SJCRH30 (cell line): ENCODE measurements at regions not wholly inside any gene's neighbourhood (a gene's known extent, or its start where the extent isn't known, plus 50 kb on each side); places are given as distances from the start of the nearest gene placed in this dataset.

ENCODE experiments used
- DNase-seq, 2 experiments: peaks; one replicate each; pipeline ENCODE4 v3.0.0-alpha.2; 2015 to 2020
- H3K27ac ChIP-seq: fragments of 250-450 bp; sonication (Bioruptor Pico); 2 replicates; pipeline ENCODE4 v1.5.1; 2020; ENCODE audit warnings: mild to moderate bottlenecking, moderate library complexity
- H3K27me3 ChIP-seq: fragments of 250-450 bp; sonication (Bioruptor Pico); 2 replicates; pipeline ENCODE4 v1.5.1; 2020; ENCODE audit warnings: mild to moderate bottlenecking, moderate library complexity
- H3K36me3 ChIP-seq: fragments of 250-450 bp; sonication (Bioruptor Pico); 2 replicates; pipeline ENCODE4 v1.5.1; 2020; ENCODE audit warnings: mild to moderate bottlenecking, moderate library complexity
- H3K4me1 ChIP-seq: fragments of 250-450 bp; sonication (Bioruptor Pico); 2 replicates; pipeline ENCODE4 v1.5.1; 2020; ENCODE audit warnings: mild to moderate bottlenecking, moderate library complexity
- H3K4me3 ChIP-seq: fragments of 250-450 bp; sonication (Bioruptor Pico); 2 replicates; pipeline ENCODE4 v1.5.1; 2020; ENCODE audit warnings: mild to moderate bottlenecking, moderate library complexity
- H3K9me3 ChIP-seq: fragments of 250-450 bp; sonication (Bioruptor Pico); replicated peaks from 2 replicates; pipeline ENCODE4 v1.5.1; 2020; ENCODE audit warnings: mild to moderate bottlenecking, moderate library complexity

GRCh38 chr4:137069473-137069872 is 462.8 kb downstream of the PCDH18 start:
- Histone ChIP-seq H3K4me1 (no peaks in the 10 kb centered on the region), H3K9me3 (no peaks in the 10 kb centered on the region), H3K36me3 (no peaks in the 10 kb centered on the region), H3K27me3 (no peaks in the 10 kb centered on the region), H3K4me3 (no peak overlapping the region), H3K27ac (no peak overlapping the region)
- DNase-seq, result no peak

DNA sequence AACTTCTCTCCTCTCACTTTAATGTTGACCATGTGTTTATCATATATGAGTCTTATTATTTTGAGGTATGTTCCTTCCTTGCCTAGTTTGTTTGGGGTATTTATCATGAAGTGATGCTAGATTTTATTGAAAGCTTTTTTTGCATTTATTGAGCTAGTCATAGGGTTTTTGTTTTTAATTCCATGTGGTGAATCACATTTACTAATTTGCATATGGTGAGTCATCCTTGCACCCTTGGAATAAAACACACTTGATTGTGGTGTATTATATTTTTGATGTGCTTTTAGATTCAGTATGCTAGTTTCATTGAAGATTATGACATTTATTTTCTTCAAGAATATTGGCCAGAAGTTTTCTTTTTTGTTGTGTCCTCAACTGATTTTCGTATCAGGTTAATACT is 464.6 kb downstream of the PCDH18 start:
- no peak overlapping the region for H3K4me3 ChIP-seq
- H3K36me3 ChIP-seq, result no peaks in the 10 kb centered on the region
- no peak overlapping the region for H3K27ac ChIP-seq
- no peaks in the 10 kb centered on the region for H3K4me1 ChIP-seq
- H3K27me3 ChIP-seq, result no peaks in the 10 kb centered on the region
- no peak for DNase-seq
- H3K9me3 ChIP-seq, result no peaks in the 10 kb centered on the region

- DNase-seq, result peak in 1 of 2 experiments; percentile 3
- H3K27ac ChIP-seq, result no peak overlapping the region
Observed at GRCh38 chr4:137065311-137065710, 467.0 kb downstream of the PCDH18 start.

DNA sequence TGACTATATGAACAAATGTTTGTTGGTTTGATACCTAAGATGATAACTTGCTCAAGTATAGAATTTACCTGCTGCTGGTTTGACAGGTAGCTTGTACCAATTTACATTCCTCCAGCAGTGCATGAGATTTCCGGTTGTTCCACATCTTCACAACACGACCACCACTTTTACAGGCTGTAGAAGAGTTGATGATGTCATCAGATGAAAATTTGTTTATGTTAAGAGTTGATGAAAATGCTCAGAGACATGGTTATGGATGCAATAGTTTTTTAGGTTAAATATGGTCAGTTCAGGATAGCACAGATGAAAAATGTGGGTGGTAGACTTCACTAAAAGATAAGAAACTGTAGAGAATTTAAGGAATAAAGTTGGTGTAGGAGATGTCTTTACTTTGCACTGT is 468.3 kb downstream of the PCDH18 start:
- H3K4me1 ChIP-seq, result no peaks in the 10 kb centered on the region
- H3K27me3 ChIP-seq, result no peaks in the 10 kb centered on the region
- no peaks in the 10 kb centered on the region for H3K36me3 ChIP-seq
- H3K9me3 ChIP-seq, result no peaks in the 10 kb centered on the region
- DNase-seq, result no peak
- H3K27ac ChIP-seq, result no peak overlapping the region
- no peak overlapping the region for H3K4me3 ChIP-seq

More at GRCh38 chr4:137065311-137065710, 467.0 kb downstream of the PCDH18 start:
- no peaks in the 10 kb centered on the region for H3K9me3 ChIP-seq
- H3K27me3 ChIP-seq, result no peaks in the 10 kb centered on the region
- no peak overlapping the region for H3K4me3 ChIP-seq
- H3K36me3 ChIP-seq, result no peaks in the 10 kb centered on the region
- H3K4me1 ChIP-seq, result no peaks in the 10 kb centered on the region

DNA sequence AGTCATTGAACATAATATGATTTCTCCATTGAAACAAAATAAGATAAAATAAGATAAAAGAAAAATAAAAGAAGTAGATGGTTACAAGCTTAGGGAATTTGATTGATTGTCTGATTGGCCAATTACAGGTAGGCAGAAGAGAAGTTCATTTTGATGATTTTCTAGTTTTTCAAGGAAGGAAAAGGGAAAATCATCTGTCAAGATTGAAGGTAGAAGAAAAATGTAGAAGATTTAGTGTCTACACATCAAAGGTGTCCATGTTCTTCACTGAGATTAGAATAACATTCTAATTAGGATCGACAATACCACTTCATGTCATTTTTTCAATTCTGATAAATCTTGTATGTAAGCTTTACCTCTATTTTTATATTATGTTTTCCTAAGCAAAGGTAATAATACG is 489.1 kb downstream of the PCDH18 start:
- H3K27ac ChIP-seq, result no peak overlapping the region
- H3K4me3 ChIP-seq, result no peak overlapping the region
- peaks cover 14% of the 10 kb centered on the region for H3K4me1 ChIP-seq
- no peak for DNase-seq
- H3K36me3 ChIP-seq, result no peaks in the 10 kb centered on the region
- no peaks in the 10 kb centered on the region for H3K27me3 ChIP-seq
- H3K9me3 ChIP-seq, result no peaks in the 10 kb centered on the region

DNA sequence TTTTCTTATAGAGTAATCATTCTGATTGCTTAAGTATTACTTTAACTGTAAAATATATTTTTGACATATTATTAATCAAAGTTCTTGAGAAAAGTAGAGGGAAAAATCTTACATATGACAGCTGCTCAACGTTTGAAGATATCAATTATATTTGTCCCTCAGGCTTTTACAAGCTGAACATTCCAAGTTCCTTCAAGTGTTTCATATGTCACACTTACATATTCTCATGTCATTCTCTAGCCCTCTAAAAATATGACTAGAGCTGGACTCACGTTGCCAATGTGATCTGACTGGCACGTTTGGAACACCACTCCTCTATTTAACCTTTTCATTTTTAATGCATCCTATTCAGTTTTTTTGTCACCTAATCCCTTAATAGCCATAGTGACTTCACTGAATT is 492.9 kb downstream of the PCDH18 start:
- Histone ChIP-seq H3K9me3 (no peaks in the 10 kb centered on the region), H3K36me3 (no peaks in the 10 kb centered on the region), H3K4me1 (peaks cover 14% of the 10 kb centered on the region), H3K27me3 (no peaks in the 10 kb centered on the region), H3K27ac (no peak overlapping the region), H3K4me3 (no peak overlapping the region)
- DNase-seq, result no peak

- no peak overlapping the region for H3K4me3 ChIP-seq
- DNase-seq, result peak; percentile 83 to 95
- peaks cover 15% of the 10 kb centered on the region for H3K4me1 ChIP-seq
Observed at GRCh38 chr4:137032222-137032621, 500.1 kb downstream of the PCDH18 start.

GRCh38 chr4:137029026-137029425 is 503.3 kb downstream of the PCDH18 start:
- H3K4me1 ChIP-seq, result peaks cover 15% of the 10 kb centered on the region
- no peak overlapping the region for H3K27ac ChIP-seq
- no peaks in the 10 kb centered on the region; the same call in 1 of the 2 replicates for H3K9me3 ChIP-seq
- no peak overlapping the region for H3K4me3 ChIP-seq
- DNase-seq, result no peak
- H3K27me3 ChIP-seq, result no peaks in the 10 kb centered on the region
- no peaks in the 10 kb centered on the region for H3K36me3 ChIP-seq

More at GRCh38 chr4:137032222-137032621, 500.1 kb downstream of the PCDH18 start:
- Histone ChIP-seq H3K27me3 (no peaks in the 10 kb centered on the region), H3K36me3 (no peaks in the 10 kb centered on the region), H3K9me3 (no peaks in the 10 kb centered on the region; the same call in 1 of the 2 replicates), H3K27ac (peak overlapping the region; percentile 59)

DNA sequence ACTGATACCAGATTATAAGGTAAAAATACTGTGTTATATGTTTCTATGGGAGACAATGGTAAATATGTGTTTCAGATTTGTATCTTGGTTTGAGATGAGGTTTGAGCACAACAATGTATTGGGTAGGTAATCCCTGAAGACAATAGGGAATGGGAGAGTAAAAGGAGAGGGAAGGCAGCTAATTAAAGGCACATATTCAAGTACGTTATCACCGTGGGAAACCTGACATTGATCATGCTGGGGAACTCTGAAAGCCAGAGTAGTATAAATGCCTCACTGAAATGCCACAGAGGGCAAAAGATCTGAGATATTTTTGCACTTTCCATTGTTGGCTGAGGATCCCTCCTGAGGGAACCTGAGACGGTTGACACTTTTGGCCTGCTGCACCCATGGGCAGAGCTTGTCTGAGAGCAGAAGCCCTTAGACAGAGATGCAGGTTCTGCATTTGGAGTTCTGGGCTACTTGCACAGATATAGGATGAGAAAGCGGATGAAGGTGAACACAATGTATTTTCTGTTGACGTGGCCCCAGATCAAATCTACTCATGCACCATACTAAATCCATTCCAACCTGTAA is 506.7 kb downstream of the PCDH18 start:
- Histone ChIP-seq H3K36me3 (no peaks in the 10 kb centered on the region), H3K4me3 (no peak overlapping the region), H3K4me1 (no peaks in the 10 kb centered on the region), H3K27ac (no peak overlapping the region), H3K9me3 (no peaks in the 10 kb centered on the region), H3K27me3 (no peaks in the 10 kb centered on the region)
- DNase-seq, result no peak

DNA sequence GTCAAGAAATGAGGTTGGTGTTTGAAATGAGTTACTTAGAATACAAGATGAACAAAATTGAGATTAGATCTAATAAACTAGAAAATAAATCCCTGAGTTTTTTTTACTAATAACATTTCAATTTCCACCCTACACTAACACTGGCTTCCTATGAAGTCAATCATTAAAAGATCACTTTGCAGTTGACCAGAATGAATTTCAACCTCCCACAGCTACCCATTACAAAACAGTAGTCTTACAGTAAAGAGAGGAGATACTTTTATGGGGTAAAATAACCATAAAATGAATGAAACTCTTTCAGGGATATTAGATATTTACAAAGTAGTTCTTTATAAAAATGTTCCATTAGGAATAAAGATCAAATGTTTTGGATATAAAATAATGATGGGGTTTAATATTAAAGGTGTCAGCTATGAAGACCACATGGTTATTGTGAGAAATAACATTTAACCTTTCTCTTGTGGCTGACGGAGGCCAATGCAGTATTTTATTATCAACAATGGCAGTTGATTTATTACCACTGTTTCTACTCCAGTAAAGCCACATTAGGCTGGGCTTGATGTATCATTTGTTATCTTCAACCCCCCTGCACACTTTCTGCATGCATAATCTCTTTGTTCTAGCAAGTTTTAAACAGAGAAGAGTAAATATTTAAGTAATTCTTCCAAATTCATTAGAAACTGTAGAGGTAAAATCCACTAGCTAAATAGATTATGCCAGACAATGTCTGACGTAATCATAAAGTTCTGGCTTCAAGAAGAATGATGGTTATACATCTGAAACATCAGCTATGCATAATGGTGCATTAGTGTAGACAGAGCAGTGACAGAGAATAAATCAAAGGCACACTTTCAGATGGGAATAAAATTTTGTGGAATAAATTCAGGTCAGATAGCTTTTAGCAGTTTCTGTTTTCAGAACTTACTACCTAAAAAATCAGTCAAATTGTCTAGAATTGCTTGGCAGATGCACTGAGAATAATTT is 516.6 kb downstream of the PCDH18 start:
- Histone ChIP-seq H3K4me1 (no peaks in the 10 kb centered on the region), H3K27ac (no peak overlapping the region), H3K9me3 (no peaks in the 10 kb centered on the region), H3K4me3 (no peak overlapping the region), H3K36me3 (no peaks in the 10 kb centered on the region), H3K27me3 (no peaks in the 10 kb centered on the region)
- no peak for DNase-seq

DNA sequence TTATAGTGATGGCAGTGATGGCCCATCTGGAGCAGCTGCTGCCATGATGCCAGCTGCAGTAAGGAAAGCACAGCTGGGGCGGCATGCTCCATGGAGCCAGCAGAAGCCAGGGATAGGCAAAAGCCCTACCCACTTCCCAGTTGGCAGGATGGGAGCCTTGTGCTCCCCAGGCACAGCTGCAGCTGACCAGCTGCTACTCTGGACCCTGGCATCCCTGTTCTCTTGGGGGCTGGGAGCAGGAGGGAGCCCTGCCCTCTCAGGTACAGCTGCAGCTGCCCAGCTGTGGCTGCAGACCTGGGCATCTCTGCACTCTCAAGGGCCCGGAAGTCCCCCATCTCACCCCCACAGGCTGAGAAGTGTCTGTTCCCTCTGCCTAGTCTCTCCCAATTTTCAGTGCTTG is 531.9 kb downstream of the PCDH18 start:
- no peaks in the 10 kb centered on the region for H3K27me3 ChIP-seq
- H3K27ac ChIP-seq, result no peak overlapping the region
- no peaks in the 10 kb centered on the region for H3K4me1 ChIP-seq
- H3K9me3 ChIP-seq, result no peaks in the 10 kb centered on the region
- DNase-seq, result peak; percentile 12 to 28
- no peak overlapping the region for H3K4me3 ChIP-seq
- H3K36me3 ChIP-seq, result no peaks in the 10 kb centered on the region

GRCh38 chr4:136992032-136992431 is 540.3 kb downstream of the PCDH18 start:
- Histone ChIP-seq H3K27ac (no peak overlapping the region), H3K9me3 (no peaks in the 10 kb centered on the region), H3K4me3 (no peak overlapping the region), H3K27me3 (no peaks in the 10 kb centered on the region), H3K4me1 (no peaks in the 10 kb centered on the region), H3K36me3 (no peaks in the 10 kb centered on the region)
- peak in 1 of 2 experiments; percentile 10 for DNase-seq

GRCh38 chr4:136985683-136986082 is 546.6 kb downstream of the PCDH18 start:
- DNase-seq, result no peak
- no peaks in the 10 kb centered on the region for H3K36me3 ChIP-seq
- no peaks in the 10 kb centered on the region for H3K4me1 ChIP-seq
- no peaks in the 10 kb centered on the region for H3K27me3 ChIP-seq
- no peak overlapping the region for H3K4me3 ChIP-seq
- no peak overlapping the region for H3K27ac ChIP-seq
- H3K9me3 ChIP-seq, result no peaks in the 10 kb centered on the region

DNA sequence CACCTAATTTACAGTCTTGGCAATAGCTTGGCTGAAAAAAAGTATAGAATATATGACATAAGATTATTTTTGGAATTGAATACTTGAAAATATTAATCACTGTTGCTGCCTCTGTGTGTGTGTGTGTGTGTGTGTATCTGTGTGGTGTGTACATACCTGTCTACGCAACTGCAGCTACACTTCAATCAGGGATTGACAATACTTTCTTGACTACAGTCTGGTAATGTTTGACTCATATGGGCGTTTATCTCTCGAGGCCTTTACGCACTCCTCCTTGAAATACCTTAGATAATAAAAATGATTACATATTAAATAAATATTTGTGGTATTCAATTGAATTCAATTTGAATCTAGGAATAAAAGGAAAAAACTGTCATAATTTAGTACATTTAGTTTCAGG is 565.2 kb downstream of the PCDH18 start:
- no peak for DNase-seq
- no peaks in the 10 kb centered on the region for H3K27me3 ChIP-seq
- no peaks in the 10 kb centered on the region for H3K4me1 ChIP-seq
- H3K4me3 ChIP-seq, result no peak overlapping the region
- no peak overlapping the region for H3K27ac ChIP-seq
- no peaks in the 10 kb centered on the region for H3K9me3 ChIP-seq
- H3K36me3 ChIP-seq, result no peaks in the 10 kb centered on the region

- DNase-seq, result no peak
- H3K4me3 ChIP-seq, result no peak overlapping the region
- H3K4me1 ChIP-seq, result no peaks in the 10 kb centered on the region
- no peak overlapping the region for H3K27ac ChIP-seq
- no peaks in the 10 kb centered on the region for H3K27me3 ChIP-seq
- H3K36me3 ChIP-seq, result no peaks in the 10 kb centered on the region
- H3K9me3 ChIP-seq, result no peaks in the 10 kb centered on the region
Observed at GRCh38 chr4:136965478-136965877, 566.8 kb downstream of the PCDH18 start.
